AG04450 (cell line): ENCODE measurements at regions not wholly inside any gene's neighbourhood (a gene's known extent, or its start where the extent isn't known, plus 50 kb on each side); places are given as distances from the start of the nearest gene placed in this dataset.

Source experiments
- CTCF ChIA-PET: fragments of 300-600, 350-600 bp; formaldehyde crosslinking; extraction: SDS; loops from one replicate; lab custom pipeline; 2022; ENCODE audit warnings: antibody characterized with exemption, inconsistent platforms; lab: Charles Lee
- POLR2A ChIA-PET: fragments of 350-600 bp; formaldehyde crosslinking; extraction: SDS; loops from one replicate; lab custom pipeline; 2021; ENCODE audit warnings: antibody characterized with exemption, inconsistent platforms; lab: Yijun Ruan, JAX
- DNase-seq: peaks from one replicate; pipeline ENCODE4 v3.0.0-alpha.2; 2011; ENCODE audit warnings: low read depth, low spot score
- H3K27ac ChIP-seq: one replicate; pipeline ENCODE4 v1.5.1; 2012; ENCODE audit warnings: low read depth, low read length, control low read depth
- H3K27me3 ChIP-seq: one replicate; pipeline ENCODE4 v1.6.0; 2012; ENCODE audit warnings: low read length; ENCODE audit not compliant: control insufficient read depth, insufficient read depth
- H3K4me3 ChIP-seq: 2 replicates; pipeline ENCODE4 v1.5.1; 2011; ENCODE audit warnings: mild to moderate bottlenecking, low read depth, low read length, control low read depth
- H3K9me3 ChIP-seq: 2 replicates; pipeline ENCODE4 v1.5.1; 2012; ENCODE audit warnings: low read length; ENCODE audit not compliant: control insufficient read depth, insufficient read depth
- TF ChIP-seq, protein P1 (sequence below): IDR thresholded peaks from 2 replicates; pipeline ENCODE4 v1.5.1; 2011; ENCODE audit warnings: low read depth, low read length, control low read depth, inconsistent platforms

DNA sequence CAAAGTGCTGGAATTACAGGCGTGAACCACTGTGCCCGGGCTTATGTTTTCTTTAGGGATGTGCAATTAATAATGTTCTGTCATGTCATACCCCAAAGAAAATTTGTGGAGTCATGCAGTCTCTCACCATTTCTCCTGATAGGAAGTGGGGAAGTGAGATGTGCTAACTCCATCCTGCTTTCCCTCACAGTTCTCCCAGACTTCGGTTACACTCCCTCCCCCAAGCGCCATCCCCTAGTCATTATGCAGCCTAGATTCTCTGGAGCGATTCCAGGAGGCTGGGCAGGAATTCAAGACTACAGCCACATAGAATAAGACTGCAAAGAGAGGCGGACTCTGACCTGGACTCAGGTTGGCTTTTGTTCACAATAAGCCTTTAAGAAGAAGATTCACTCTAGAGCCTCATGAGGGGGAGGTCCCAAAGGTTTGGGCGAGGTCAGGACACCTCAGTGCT is 271.4 kb downstream of the ALDH8A1 start:
- H3K4me3 ChIP-seq, result no peak overlapping the region
- CTCF ChIA-PET, result interaction anchor here (0.9 kb wide), 1 partner anchor 523 kb away, joined by 3 read pairs; no protein-coding TSS in a partner anchor
- POLR2A ChIA-PET, result interaction anchor here (0.6 kb wide), 1 partner anchor 95 kb away, joined by 3 read pairs; no protein-coding TSS in a partner anchor
- H3K27me3 ChIP-seq, result no peaks in the 10 kb centered on the region
- H3K9me3 ChIP-seq, result no peaks in the 10 kb centered on the region
- no peak overlapping the region for H3K27ac ChIP-seq
- DNase-seq, result peak; percentile 24
- TF ChIP-seq, protein P1, sequence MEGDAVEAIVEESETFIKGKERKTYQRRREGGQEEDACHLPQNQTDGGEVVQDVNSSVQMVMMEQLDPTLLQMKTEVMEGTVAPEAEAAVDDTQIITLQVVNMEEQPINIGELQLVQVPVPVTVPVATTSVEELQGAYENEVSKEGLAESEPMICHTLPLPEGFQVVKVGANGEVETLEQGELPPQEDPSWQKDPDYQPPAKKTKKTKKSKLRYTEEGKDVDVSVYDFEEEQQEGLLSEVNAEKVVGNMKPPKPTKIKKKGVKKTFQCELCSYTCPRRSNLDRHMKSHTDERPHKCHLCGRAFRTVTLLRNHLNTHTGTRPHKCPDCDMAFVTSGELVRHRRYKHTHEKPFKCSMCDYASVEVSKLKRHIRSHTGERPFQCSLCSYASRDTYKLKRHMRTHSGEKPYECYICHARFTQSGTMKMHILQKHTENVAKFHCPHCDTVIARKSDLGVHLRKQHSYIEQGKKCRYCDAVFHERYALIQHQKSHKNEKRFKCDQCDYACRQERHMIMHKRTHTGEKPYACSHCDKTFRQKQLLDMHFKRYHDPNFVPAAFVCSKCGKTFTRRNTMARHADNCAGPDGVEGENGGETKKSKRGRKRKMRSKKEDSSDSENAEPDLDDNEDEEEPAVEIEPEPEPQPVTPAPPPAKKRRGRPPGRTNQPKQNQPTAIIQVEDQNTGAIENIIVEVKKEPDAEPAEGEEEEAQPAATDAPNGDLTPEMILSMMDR, result no peak

DNA sequence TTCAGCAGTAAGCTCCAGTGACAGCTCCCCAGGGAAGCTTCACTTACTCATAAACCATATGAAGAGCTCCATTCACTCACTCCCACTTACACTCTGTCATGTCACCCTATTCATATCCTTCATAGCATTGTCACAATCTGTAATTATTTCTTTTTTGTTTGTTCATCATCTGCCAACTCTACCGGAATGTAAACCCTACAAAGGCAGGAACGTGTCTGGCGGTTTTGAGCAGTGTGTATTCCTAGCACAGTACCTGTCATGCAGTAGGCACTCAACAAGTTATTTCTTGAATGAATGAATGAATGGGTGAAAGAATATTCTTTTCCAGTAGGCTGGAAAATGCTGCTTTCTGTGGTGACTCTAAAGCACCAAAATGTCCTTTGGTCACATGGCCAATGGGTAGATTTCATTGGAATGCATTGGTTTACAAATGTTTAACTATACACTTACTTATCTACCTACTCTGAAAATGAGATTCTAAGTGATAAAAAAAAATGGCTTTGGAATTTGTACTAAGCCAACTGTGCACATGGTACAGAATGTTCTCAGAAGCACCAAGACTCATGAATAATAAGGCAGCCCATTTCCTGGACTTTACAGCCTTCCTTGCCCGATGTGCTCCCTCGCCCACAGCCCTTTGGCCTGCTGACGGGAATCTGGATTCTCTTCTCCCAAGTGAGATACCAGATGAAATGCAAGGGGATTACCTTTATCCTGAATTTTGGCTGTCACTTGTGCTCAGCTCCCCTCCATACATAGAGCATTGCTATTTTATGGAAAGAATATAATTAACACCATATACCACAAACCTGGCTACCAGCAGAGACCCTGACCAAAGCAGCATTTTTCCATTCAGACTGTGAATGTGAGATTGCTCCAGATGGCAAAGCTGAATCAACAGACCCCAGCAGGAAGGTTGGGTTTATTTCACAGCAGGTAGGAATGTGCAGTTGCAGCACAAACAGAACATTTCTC is 273.3 kb downstream of the ALDH8A1 start:
- ChIA-PET POLR2A (no interaction called here), CTCF (no interaction called here)

GRCh38 chr6:134675110-134676054 is 274.5 kb downstream of the ALDH8A1 start:
- POLR2A ChIA-PET, result no interaction called here
- TF ChIP-seq, protein P1, result no peak
- H3K4me3 ChIP-seq, result no peak overlapping the region
- H3K27ac ChIP-seq, result no peak overlapping the region
- DNase-seq, result no peak
- CTCF ChIA-PET, result no interaction called here
- H3K27me3 ChIP-seq, result no peaks in the 10 kb centered on the region
- no peaks in the 10 kb centered on the region for H3K9me3 ChIP-seq

More for the DNA sequence above, 273.3 kb downstream of the ALDH8A1 start:
- TF ChIP-seq, protein P1, result no peak
- DNase-seq, result no peak
- no peaks in the 10 kb centered on the region for H3K27me3 ChIP-seq
- no peaks in the 10 kb centered on the region for H3K9me3 ChIP-seq
- no peak overlapping the region for H3K27ac ChIP-seq
- no peak overlapping the region for H3K4me3 ChIP-seq

DNA sequence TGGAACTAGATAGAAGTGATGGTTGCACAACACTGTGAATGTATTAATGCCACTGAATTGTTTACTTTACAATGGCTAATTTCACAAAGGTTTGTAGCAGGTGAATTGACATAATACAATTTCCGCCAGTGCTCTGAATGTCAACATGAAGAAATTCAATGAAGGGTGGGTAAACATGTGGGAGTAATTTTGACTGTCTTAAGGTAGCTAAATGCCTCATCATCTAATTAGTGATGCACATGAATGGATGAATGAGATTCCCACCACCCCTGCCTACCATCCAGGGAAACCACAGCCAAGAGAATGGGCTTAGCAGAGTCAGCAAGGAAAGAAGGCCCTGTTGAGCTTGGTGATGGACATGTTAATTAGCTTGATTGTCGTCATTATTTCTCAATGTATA is 275.3 kb downstream of the ALDH8A1 start:
- H3K9me3 ChIP-seq, result no peaks in the 10 kb centered on the region
- H3K4me3 ChIP-seq, result no peak overlapping the region
- ChIA-PET CTCF (interaction anchor here (0.7 kb wide), 1 partner anchor 518 kb away, joined by 3 read pairs; no protein-coding TSS in a partner anchor), POLR2A (no interaction called here)
- no peaks in the 10 kb centered on the region for H3K27me3 ChIP-seq
- no peak overlapping the region for H3K27ac ChIP-seq
- DNase-seq, result no peak
- TF ChIP-seq, protein P1, result no peak
